Activated T-helper 2 cell treated with anti-CD3 and anti-CD28 coated beads, Interferon-gamma antibody, Interleukin-2, Interleukin-4, amounts not matched to agents 10 μg/mL and 5 μg/mL and 100 μg/mL, durations not matched to agents 14 hours and 24 hours and 36 hours (primary cell): ENCODE measurements at regions not wholly inside any gene's neighbourhood (a gene's known extent, or its start where the extent isn't known, plus 50 kb on each side); places are given as distances from the start of the nearest gene placed in this dataset.
"Not testable (repeated sequence)": the region's sequence is repeated elsewhere in the genome, so short reads cannot be mapped to it uniquely, and the experiment has no call there.

Experiments used
- DNase-seq: peaks from one replicate; pipeline ENCODE4 v3.0.0; 2021; ENCODE audit warnings: low spot score
- H3K27ac Mint-ChIP-seq: one replicate; pipeline ENCODE4 v1.8.0; 2021; ENCODE audit warnings: mixed read lengths
- H3K27me3 Mint-ChIP-seq: one replicate; pipeline ENCODE4 v1.8.0; 2021; ENCODE audit warnings: low read depth, mixed read lengths
- H3K36me3 Mint-ChIP-seq: one replicate; pipeline ENCODE4 v1.8.0; 2021; ENCODE audit warnings: low read depth, mixed read lengths
- H3K4me1 Mint-ChIP-seq: one replicate; pipeline ENCODE4 v1.8.0; 2021; ENCODE audit warnings: low read depth, mixed read lengths
- H3K4me3 Mint-ChIP-seq: one replicate; pipeline ENCODE4 v1.8.0; 2021; ENCODE audit warnings: low read depth, mild to moderate bottlenecking, moderate library complexity, mixed read lengths
- H3K9me3 Mint-ChIP-seq: one replicate; pipeline ENCODE4 v1.8.0; 2021; ENCODE audit warnings: mixed read lengths
- intact Hi-C: fragments of 100-400 bp; cut with micrococcal nuclease; formaldehyde crosslinking; loops from one replicate; pipeline ENCODE4 v1.15.1; 2023

- intact Hi-C loops, result no loop called here
- Mint-ChIP-seq H3K36me3 (peaks cover 17% of the 10 kb centered on the region), H3K9me3 (no peaks in the 10 kb centered on the region), H3K27ac (no peak overlapping the region), H3K4me3 (no peak overlapping the region), H3K27me3 (peaks cover 2% of the 10 kb centered on the region), H3K4me1 (peaks cover 2% of the 10 kb centered on the region)
- DNase-seq, result no peak
Measured at GRCh38 chr9:713091-713490, 128.4 kb upstream of the DMRT1 start.

GRCh38 chr9:714675-715074, 126.8 kb upstream of the DMRT1 start:
- DNase-seq, result no peak
- Mint-ChIP-seq H3K9me3 (no peaks in the 10 kb centered on the region), H3K36me3 (peaks cover 12% of the 10 kb centered on the region), H3K4me1 (no peaks in the 10 kb centered on the region), H3K27ac (no peak overlapping the region), H3K4me3 (no peak overlapping the region), H3K27me3 (no peaks in the 10 kb centered on the region)
- intact Hi-C loops, result no loop called here

DNA sequence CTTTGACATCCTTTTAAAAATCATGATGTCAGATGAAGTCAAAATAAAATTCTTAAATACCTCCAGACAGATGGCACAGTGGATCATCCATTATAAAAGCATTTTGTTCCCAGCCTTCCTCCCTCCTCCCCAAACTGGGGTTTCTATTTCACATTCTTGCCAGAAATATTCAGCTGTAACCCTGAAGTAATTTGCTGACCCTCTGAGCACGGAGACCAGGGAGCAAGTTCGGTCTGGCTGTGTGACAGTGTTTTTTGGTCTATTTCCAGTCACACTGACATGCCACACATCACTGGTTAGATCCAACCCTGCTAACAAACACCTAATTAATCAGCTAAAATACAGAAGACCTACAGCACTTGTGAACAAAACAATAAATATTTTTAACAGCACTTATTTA, 126.2 kb upstream of the DMRT1 start:
- intact Hi-C loops, result no loop called here
- Mint-ChIP-seq H3K27ac (no peak overlapping the region), H3K36me3 (peaks cover 12% of the 10 kb centered on the region), H3K4me3 (no peak overlapping the region), H3K27me3 (no peaks in the 10 kb centered on the region), H3K4me1 (no peaks in the 10 kb centered on the region), H3K9me3 (no peaks in the 10 kb centered on the region)
- no peak for DNase-seq

DNA sequence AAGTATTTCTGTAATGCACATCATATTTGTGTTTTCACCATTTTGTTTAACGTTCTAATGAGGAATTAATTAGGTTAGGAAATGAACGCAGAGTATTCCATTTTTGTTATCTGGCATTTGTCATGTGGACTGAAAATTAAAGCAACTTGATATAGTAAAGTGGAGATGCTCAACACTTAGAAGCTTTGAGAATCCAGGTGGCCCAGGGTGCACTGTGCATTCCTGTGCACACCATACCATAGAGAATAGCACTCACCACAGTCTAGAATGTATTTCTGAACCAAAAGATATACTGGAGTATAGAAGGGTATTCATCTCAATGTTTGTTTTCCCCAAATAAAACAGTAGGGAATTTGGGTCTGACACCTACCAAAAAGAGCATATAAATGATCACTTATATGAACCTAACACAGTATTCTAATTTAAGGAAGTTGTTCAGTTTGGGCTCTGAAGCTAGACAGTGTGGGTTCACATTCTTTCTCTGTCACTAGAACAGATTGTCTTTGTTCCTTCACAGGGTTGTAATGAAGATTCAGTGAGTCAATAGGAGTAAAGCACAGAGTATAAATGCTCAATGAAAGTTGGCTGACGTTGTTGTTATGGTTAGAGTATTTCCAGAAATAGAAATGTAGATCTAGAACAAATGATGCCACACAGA, 125.6 kb upstream of the DMRT1 start:
- Mint-ChIP-seq H3K27me3 (no peaks in the 10 kb centered on the region), H3K4me3 (no peak overlapping the region), H3K36me3 (peaks cover 9% of the 10 kb centered on the region), H3K4me1 (no peaks in the 10 kb centered on the region), H3K9me3 (no peaks in the 10 kb centered on the region), H3K27ac (no peak overlapping the region)
- intact Hi-C loops, result no loop called here
- no peak for DNase-seq

GRCh38 chr9:717722-718121, 123.8 kb upstream of the DMRT1 start:
- intact Hi-C loops, result no loop called here
- Mint-ChIP-seq H3K4me1 (peaks cover 2% of the 10 kb centered on the region), H3K36me3 (peaks cover 3% of the 10 kb centered on the region), H3K27me3 (no peaks in the 10 kb centered on the region), H3K4me3 (no peak overlapping the region), H3K27ac (no peak overlapping the region), H3K9me3 (no peaks in the 10 kb centered on the region)
- DNase-seq, result no peak

DNA sequence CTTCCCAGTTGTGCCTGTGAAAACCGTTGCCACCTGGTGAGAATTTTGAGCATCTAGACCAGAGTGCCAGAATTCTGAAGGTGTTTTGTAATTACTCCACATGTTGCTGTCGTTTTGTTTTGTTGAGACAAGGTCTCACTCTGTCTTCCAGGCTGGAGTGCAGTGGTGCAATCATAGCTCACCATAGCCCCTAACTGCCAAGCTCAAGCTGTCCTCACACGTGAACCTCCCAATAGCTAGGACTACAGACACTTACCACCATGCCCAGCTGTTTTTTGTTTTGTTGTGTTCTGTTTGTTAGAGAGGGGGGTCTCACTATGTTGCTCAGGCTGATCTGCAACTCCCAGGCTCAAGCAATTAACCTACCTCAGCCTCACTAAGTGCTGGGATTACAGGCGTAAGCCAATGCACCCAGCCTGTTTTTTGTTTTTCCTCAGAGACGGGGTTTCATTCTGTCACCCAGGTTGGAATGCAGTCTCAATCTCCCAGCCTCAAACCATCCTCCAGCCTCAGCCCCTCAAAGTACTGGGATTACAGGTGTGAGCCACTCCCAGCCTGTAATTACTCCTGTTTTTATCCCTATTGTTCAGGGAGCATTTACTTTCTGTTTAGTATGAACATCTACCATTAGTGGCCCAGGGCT, 121.1 kb upstream of the DMRT1 start:
- Mint-ChIP-seq H3K9me3 (no peaks in the 10 kb centered on the region), H3K36me3 (peaks cover 8% of the 10 kb centered on the region), H3K4me1 (peaks cover 2% of the 10 kb centered on the region), H3K27ac (no peak overlapping the region), H3K4me3 (no peak overlapping the region), H3K27me3 (no peaks in the 10 kb centered on the region)
- intact Hi-C loops, result no loop called here
- no peak for DNase-seq

DNA sequence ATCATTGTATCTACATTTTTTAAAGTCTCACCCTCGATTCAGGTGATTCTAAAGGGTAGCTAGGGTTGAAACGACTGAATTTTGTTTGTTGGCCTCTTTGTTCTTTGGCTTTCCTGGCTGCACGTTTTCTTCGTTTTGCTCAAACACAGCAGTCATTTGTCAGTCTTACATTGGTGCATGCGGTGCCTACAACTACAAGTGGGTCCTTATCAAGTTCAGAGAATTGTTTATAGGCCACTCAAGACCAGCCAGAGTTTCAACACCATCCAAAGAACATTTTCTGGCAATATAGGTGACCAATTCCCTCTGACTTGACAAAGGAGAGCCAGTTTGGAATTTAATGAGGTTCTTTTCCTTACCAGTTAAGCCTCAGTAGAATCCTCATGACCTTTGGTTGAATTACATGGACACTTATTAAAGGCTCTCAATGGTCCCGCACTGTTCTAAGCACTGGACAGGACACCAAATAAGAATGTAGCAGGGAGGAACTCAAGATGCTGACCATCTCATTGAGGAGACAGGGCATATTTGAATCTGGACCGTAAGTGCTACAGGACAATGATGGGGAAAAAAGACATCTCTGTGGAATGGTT, 119.0 kb upstream of the DMRT1 start:
- H3K27ac Mint-ChIP-seq, result no peak overlapping the region
- no peaks in the 10 kb centered on the region for H3K9me3 Mint-ChIP-seq

DNA sequence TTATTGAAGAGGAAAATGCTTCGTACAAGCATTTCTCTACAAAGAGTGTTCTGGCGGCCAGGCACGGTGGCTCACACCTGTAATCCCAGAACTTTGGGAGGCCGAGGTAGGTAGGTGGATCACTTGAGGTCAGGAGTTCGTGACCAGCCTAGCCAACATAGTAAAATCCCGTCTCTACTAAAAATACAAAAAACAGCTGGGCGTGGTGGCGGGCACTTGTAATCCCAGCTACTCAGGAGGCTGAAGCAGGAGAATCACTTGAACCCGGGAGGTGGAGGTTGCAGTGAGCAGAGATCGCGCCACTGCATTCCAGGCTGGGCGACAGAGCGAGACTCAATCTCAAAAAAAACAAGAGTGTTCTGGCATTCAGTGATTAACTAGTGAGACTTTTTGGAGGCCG, 117.0 kb upstream of the DMRT1 start:
- H3K4me1 Mint-ChIP-seq, H3K9me3 Mint-ChIP-seq, intact Hi-C loops, H3K27me3 Mint-ChIP-seq, H3K4me3 Mint-ChIP-seq, H3K27ac Mint-ChIP-seq, DNase-seq: not testable (repeated sequence)
- H3K36me3 Mint-ChIP-seq, result peaks cover 11% of the 10 kb centered on the region

More for the DNA sequence above, 119.0 kb upstream of the DMRT1 start:
- peaks cover 2% of the 10 kb centered on the region for H3K4me1 Mint-ChIP-seq
- H3K27me3 Mint-ChIP-seq, result no peaks in the 10 kb centered on the region
- peaks cover 8% of the 10 kb centered on the region for H3K36me3 Mint-ChIP-seq
- DNase-seq, result no peak
- H3K4me3 Mint-ChIP-seq, result no peak overlapping the region
- intact Hi-C loops, result no loop called here

GRCh38 chr9:726005-726404, 115.5 kb upstream of the DMRT1 start:
- intact Hi-C loops, result no loop called here
- Mint-ChIP-seq H3K27ac (no peak overlapping the region), H3K4me1 (peaks cover 2% of the 10 kb centered on the region), H3K27me3 (no peaks in the 10 kb centered on the region), H3K9me3 (no peaks in the 10 kb centered on the region), H3K4me3 (no peak overlapping the region), H3K36me3 (peaks cover 15% of the 10 kb centered on the region)
- DNase-seq, result no peak

- Mint-ChIP-seq H3K4me1 (no peaks in the 10 kb centered on the region), H3K4me3 (no peak overlapping the region), H3K36me3 (peaks cover 19% of the 10 kb centered on the region), H3K27me3 (no peaks in the 10 kb centered on the region), H3K27ac (no peak overlapping the region), H3K9me3 (no peaks in the 10 kb centered on the region)
- intact Hi-C loops, result no loop called here
- no peak for DNase-seq
Measured at GRCh38 chr9:727767-728166, 113.7 kb upstream of the DMRT1 start.

DNA sequence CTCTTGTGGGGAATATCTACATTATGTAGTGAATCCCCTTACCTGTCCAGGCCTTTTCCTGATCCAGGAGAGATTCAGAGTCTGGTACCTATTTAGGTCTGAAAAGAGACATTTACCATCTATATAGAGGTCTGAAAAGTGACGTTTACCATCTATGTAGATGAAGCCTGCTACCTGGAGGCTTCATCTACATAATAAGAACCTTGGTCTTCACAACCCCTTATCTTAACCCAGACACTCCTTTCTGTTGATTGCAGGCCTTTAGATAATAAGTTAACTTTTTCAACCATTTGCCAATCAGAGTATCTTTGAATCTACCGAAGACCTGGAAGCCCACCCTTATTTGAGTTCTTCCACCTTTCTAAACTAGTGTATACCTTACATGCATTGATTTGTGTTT, 113.0 kb upstream of the DMRT1 start:
- no peaks in the 10 kb centered on the region for H3K27me3 Mint-ChIP-seq
- DNase-seq, result no peak
- H3K4me1 Mint-ChIP-seq, result no peaks in the 10 kb centered on the region
- H3K27ac Mint-ChIP-seq, result no peak overlapping the region
- no peak overlapping the region for H3K4me3 Mint-ChIP-seq
- H3K9me3 Mint-ChIP-seq, result no peaks in the 10 kb centered on the region
- peaks cover 15% of the 10 kb centered on the region for H3K36me3 Mint-ChIP-seq
- intact Hi-C loops, result no loop called here

- H3K27me3 Mint-ChIP-seq, result no peaks in the 10 kb centered on the region
- intact Hi-C loops, result no loop called here
- H3K36me3 Mint-ChIP-seq, result peaks cover 15% of the 10 kb centered on the region
- H3K27ac Mint-ChIP-seq, result no peak overlapping the region
- no peaks in the 10 kb centered on the region for H3K9me3 Mint-ChIP-seq
- no peak for DNase-seq
- H3K4me1 Mint-ChIP-seq, result no peaks in the 10 kb centered on the region
- H3K4me3 Mint-ChIP-seq, result no peak overlapping the region
Measured at GRCh38 chr9:731474-731873, 110.0 kb upstream of the DMRT1 start.

- intact Hi-C loops, result no loop called here
- Mint-ChIP-seq H3K27ac (no peak overlapping the region), H3K36me3 (peaks cover 31% of the 10 kb centered on the region), H3K4me1 (no peaks in the 10 kb centered on the region), H3K27me3 (no peaks in the 10 kb centered on the region), H3K4me3 (no peak overlapping the region), H3K9me3 (no peaks in the 10 kb centered on the region)
- DNase-seq, result no peak
Measured at GRCh38 chr9:734831-735511, 106.5 kb upstream of the DMRT1 start.
